Kidney (tissue), 10 donors: ENCODE measurements at regions not wholly inside any gene's neighbourhood (a gene's known extent, or its start where the extent isn't known, plus 50 kb on each side); places are given as distances from the start of the nearest gene placed in this dataset.
"Not testable (repeated sequence)": the region's sequence is repeated elsewhere in the genome, so short reads cannot be mapped to it uniquely, and the experiment has no call there.

Experiments used
- DNase-seq, 5 donors: peaks; one replicate each; pipeline ENCODE4 v3.0.0-alpha.2; 2013 to 2020
- FAIRE-seq: peaks from 2 replicates; lab custom pipeline; 2012; peaks lifted over from hg19 to GRCh38; lab: Jason Lieb, UNC
- H3K27ac ChIP-seq, 2 donors: one replicate each; pipeline ENCODE4 v1.7.0; 2013; ENCODE audit warnings: low read depth in 2 of 2, low read length in 2 of 2, inconsistent platforms in 1 of 2
- H3K27me3 ChIP-seq: one replicate; pipeline ENCODE4 v1.7.1; 2013; ENCODE audit warnings: low read length, inconsistent platforms; ENCODE audit not compliant: control insufficient read depth, insufficient read depth
- H3K36me3 ChIP-seq, 3 donors: one replicate each; pipeline versions ENCODE4 v1.7.0 to v1.7.1; 2013; ENCODE audit warnings: low read length in 3 of 3, control low read depth in 1 of 3, inconsistent platforms in 1 of 3; ENCODE audit not compliant: insufficient read depth in 3 of 3, control insufficient read depth in 2 of 3
- H3K4me1 ChIP-seq, 3 donors: one replicate each; pipeline versions ENCODE4 v1.7.0 to v1.7.1; 2013; ENCODE audit warnings: low read length in 3 of 3, inconsistent platforms in 1 of 3, low read depth in 1 of 3; ENCODE audit not compliant: control insufficient read depth in 2 of 3, insufficient read depth in 2 of 3
- H3K4me3 ChIP-seq, 3 donors: one replicate each; pipeline versions ENCODE4 v1.7.0 to v1.8.1; 2013; ENCODE audit warnings: low read length in 3 of 3, control low read depth in 1 of 3, inconsistent platforms in 1 of 3
- H3K9ac ChIP-seq, 3 donors: one replicate each; pipeline versions ENCODE4 v1.7.0 to v1.7.1; 2013; ENCODE audit warnings: low read length in 3 of 3, control low read depth in 1 of 3, inconsistent platforms in 1 of 3
- H3K9me3 ChIP-seq, 3 donors: one replicate each; pipeline versions ENCODE4 v1.7.0 to v1.7.1; 2013; ENCODE audit warnings: low read length in 3 of 3, control low read depth in 1 of 3, inconsistent platforms in 1 of 3; ENCODE audit not compliant: control insufficient read depth in 2 of 3, insufficient read depth in 1 of 3
- intact Hi-C: fragments of 100-400 bp; cut with DNase I; formaldehyde crosslinking; loops from one replicate; pipeline ENCODE4 v1.11.1; 2022
- donor health status: control.
- donor health status: control.
- donor health status: DM: yes; HTN: yes; CAD: no.
- donor health status: Normal renal cell carcinoma (clear cell type).

- not testable (repeated sequence) for FAIRE-seq
Observed at GRCh38 chr1:145528068-145528564, 79.7 kb upstream of the GPR89A start.

DNA sequence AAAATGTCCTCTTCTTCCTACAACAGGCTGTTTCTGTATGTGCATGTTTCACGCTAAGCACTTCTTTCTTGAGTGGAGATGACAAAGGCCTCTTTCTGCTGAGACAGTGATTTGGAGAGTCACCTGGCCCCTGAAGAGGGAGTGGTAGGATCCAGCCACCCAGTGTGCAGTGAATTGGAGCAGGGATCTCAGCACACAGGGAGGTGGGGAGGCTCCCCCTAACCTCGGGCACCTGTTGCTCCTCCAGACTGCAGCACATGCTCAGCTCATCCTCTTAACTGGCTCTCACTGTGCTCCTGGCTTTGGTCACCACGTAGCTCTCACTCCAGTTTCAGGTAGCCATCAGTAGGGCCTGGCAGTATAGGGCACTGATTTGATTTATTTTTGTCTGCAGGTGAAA is 87.6 kb upstream of the GPR89A start:
- H3K4me3 ChIP-seq, FAIRE-seq, H3K27me3 ChIP-seq, H3K4me1 ChIP-seq, H3K9ac ChIP-seq, H3K27ac ChIP-seq, H3K36me3 ChIP-seq, DNase-seq, intact Hi-C loops, H3K9me3 ChIP-seq: not testable (repeated sequence)

More at GRCh38 chr1:145528068-145528564, 79.7 kb upstream of the GPR89A start:
- H3K9me3 ChIP-seq, H3K27me3 ChIP-seq, H3K27ac ChIP-seq, H3K4me3 ChIP-seq, H3K36me3 ChIP-seq, H3K4me1 ChIP-seq, H3K9ac ChIP-seq, DNase-seq, intact Hi-C loops: not testable (repeated sequence)

DNA sequence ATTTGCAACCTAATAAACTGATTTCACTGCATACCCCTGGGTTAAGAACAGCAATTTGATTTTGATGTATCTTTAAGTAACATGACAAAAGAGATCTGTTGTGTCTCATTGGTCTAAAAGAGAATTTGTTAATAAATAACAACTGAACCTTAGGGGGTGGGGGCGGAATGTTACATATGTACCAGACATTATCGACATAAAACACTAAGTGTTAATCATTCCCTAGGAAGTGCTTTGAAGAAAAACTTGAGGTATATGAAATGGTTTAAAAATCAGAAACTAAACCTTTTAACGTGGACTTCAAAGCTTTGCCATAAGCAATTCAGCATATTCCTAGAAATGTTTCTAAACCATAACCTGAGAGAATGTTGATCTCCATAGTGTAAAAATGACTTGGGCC is 88.5 kb upstream of the GPR89A start:
- FAIRE-seq, H3K4me3 ChIP-seq, H3K27ac ChIP-seq, intact Hi-C loops, H3K4me1 ChIP-seq, H3K27me3 ChIP-seq, H3K36me3 ChIP-seq, H3K9me3 ChIP-seq, H3K9ac ChIP-seq: not testable (repeated sequence)
- peak in 2 of 5 donors; percentile 16 to 47 for DNase-seq

- intact Hi-C loops: not testable (repeated sequence)
Observed at GRCh38 chr1:145513017-145513416, 87.6 kb upstream of the NBPF20 start.

DNA sequence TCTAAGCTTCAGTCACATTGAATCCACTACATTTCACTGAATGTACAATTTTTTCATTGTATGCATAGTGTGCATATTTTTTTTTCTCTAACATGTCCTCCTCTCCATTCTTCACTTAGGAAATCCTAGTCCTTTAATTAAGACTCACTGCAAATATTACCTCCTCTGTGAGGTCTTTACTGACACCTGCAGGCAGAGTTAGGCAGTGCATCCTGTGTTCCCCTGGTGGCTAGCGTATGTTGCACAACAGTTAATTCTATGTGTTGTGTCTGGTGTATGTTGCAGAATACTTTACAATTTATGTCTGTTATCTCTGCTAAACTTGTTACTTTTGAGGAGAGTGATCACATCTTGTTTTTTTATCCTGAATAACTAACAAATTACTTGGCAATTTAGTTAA is 82.7 kb upstream of the NBPF20 start:
- H3K4me3 ChIP-seq, intact Hi-C loops, H3K36me3 ChIP-seq, H3K27ac ChIP-seq, H3K27me3 ChIP-seq, H3K9me3 ChIP-seq, H3K9ac ChIP-seq, H3K4me1 ChIP-seq, DNase-seq, FAIRE-seq: not testable (repeated sequence)

More at GRCh38 chr1:145513017-145513416, 87.6 kb upstream of the NBPF20 start:
- not testable (repeated sequence) for DNase-seq, H3K4me1 ChIP-seq, H3K27me3 ChIP-seq, H3K9me3 ChIP-seq, H3K36me3 ChIP-seq, FAIRE-seq, H3K27ac ChIP-seq, H3K9ac ChIP-seq, H3K4me3 ChIP-seq

- not testable (repeated sequence) for H3K9ac ChIP-seq, H3K4me1 ChIP-seq, FAIRE-seq
Observed at GRCh38 chr1:145505663-145506647, 80.6 kb upstream of the NBPF20 start.

DNA sequence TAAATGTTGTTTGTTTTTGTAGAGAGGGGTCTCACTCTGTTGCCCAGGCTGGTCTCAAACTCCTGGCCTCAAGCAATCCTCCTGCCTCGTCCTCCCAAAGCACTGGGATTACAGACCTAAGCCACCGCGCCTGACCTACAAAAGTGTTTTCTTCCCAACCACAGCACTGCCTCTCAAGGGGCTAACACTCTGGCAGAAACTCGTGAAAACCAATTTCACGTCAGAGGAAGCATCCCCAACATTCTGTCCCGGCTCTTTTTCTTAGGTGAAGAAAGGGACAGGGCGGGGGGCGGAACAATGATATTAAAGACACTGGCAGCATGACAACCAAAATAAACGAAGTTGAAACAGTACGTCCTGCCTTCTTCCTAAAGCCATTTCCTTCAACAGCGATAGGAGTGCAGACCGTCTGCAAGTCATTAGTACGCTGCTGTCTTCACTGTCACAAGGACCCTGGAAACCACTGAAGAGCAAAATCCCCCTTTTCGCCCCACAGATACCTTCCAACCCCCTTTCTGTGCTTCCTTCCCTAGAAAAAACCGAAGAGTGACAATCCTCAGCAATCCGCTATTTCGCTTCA is 79.5 kb upstream of the NBPF20 start:
- intact Hi-C loops, H3K4me1 ChIP-seq, FAIRE-seq, H3K9ac ChIP-seq, H3K36me3 ChIP-seq, H3K27ac ChIP-seq, H3K4me3 ChIP-seq, DNase-seq, H3K9me3 ChIP-seq, H3K27me3 ChIP-seq: not testable (repeated sequence)

More at GRCh38 chr1:145505663-145506647, 80.6 kb upstream of the NBPF20 start:
- H3K27ac ChIP-seq, H3K27me3 ChIP-seq, H3K36me3 ChIP-seq, H3K4me3 ChIP-seq, DNase-seq, intact Hi-C loops, H3K9me3 ChIP-seq: not testable (repeated sequence)

DNA sequence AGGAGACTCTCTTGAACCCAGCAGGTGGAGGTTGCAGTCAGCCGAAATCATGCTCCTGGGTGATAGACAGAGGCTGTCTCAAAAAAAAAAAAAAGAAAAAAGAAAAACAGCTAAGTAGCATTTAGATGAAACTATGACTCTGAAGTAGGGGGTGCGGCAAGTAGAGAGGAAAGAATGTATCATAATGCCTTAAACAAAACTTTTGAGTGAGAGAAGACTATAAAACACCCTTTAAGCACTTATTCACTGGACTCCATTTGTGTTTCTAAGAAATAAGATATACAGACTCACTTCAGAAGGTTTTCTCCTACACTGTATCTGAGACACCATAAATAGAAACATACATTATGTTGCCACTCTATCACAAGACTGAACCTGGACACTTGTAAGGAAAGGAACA is 78.9 kb upstream of the NBPF20 start:
- H3K27ac ChIP-seq, H3K4me1 ChIP-seq, intact Hi-C loops, H3K36me3 ChIP-seq, DNase-seq, H3K27me3 ChIP-seq, H3K9me3 ChIP-seq, H3K4me3 ChIP-seq, FAIRE-seq, H3K9ac ChIP-seq: not testable (repeated sequence)
